Naive B cell (primary cell): ENCODE measurements at regions not wholly inside any gene's neighbourhood (a gene's known extent, or its start where the extent isn't known, plus 50 kb on each side); places are given as distances from the start of the nearest gene placed in this dataset.

Experiments
- ATAC-seq, 2 donors: fragments of 150-1000 bp; cut with Tn5 transposase; 2 replicates each; pipeline ENCODE4 v1.10.0; 2021; ENCODE audit warnings: low read depth in 2 of 2, mild to moderate bottlenecking in 2 of 2, moderate library complexity in 2 of 2
- DNase-seq: peaks from one replicate; pipeline ENCODE4 v3.0.0; 2022
- H3K27ac Mint-ChIP-seq, 6 donors: one replicate each; pipeline ENCODE4 v1.8.0; 2020 to 2022; ENCODE audit warnings: mild to moderate bottlenecking in 6 of 6, mixed read lengths in 6 of 6, moderate library complexity in 5 of 6, inconsistent platforms in 2 of 6
- H3K27me3 Mint-ChIP-seq, 3 donors: one replicate each; pipeline ENCODE4 v1.8.0; 2021 to 2022; ENCODE audit warnings: mixed read lengths in 3 of 3, mild to moderate bottlenecking in 1 of 3
- H3K36me3 Mint-ChIP-seq, 2 donors: one replicate each; pipeline ENCODE4 v1.8.0; 2020 to 2022; ENCODE audit warnings: mixed read lengths in 2 of 2, inconsistent platforms in 1 of 2, mild to moderate bottlenecking in 1 of 2
- H3K4me1 Mint-ChIP-seq, 3 donors: one replicate each; pipeline ENCODE4 v1.8.0; 2020 to 2022; ENCODE audit warnings: mixed read lengths in 3 of 3, inconsistent platforms in 1 of 3, mild to moderate bottlenecking in 1 of 3, moderate library complexity in 1 of 3
- H3K4me3 Mint-ChIP-seq, 8 donors: one replicate each; pipeline ENCODE4 v1.8.0; 2020 to 2022; ENCODE audit warnings: mild to moderate bottlenecking in 8 of 8, mixed read lengths in 8 of 8, moderate library complexity in 8 of 8, inconsistent platforms in 2 of 8
- H3K9me3 Mint-ChIP-seq, 7 donors: one replicate each; pipeline ENCODE4 v1.8.0; 2020 to 2022; ENCODE audit warnings: mixed read lengths in 7 of 7, mild to moderate bottlenecking in 5 of 7, inconsistent platforms in 2 of 7, moderate library complexity in 1 of 7

DNA sequence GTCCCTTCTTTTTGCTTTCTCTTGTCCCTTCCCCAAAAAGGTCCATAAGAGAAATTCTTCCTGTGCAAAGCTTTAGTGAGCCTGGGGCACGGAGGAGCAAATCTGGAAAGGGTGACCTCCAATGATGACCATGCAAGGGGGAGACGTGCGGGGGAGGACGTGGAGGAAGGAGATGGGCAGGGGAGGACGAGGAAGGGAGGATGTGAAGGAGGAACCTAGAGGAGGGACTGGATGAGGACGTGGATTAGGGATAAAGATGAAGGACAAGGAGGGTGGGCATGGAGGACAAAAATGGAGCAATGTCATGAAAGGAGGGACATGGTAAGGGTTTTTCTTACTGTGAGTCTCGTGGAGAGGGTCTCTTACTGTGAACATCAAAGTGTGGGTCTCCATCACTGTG, 139.5 kb downstream of the ERMARD start:
- ATAC-seq (no peak), DNase-seq (no peak)
- Mint-ChIP-seq H3K9me3 (peaks cover 0 to 4% (median 4%) of the 10 kb centered on the region in 7 donors), H3K27ac (peak overlapping the region in 4 of 6 donors; percentile 39 to 57 (median 54)), H3K27me3 (peaks cover 0 to 27% (median 13%) of the 10 kb centered on the region in 3 donors), H3K4me1 (peaks cover 5 to 14% (median 6%) of the 10 kb centered on the region in 3 donors), H3K4me3 (no peak overlapping the region), H3K36me3 (no peaks in the 10 kb centered on the region)

GRCh38 chr6:169890049-169890448, 138.6 kb downstream of the ERMARD start:
- ATAC-seq (no peak), DNase-seq (no peak)
- H3K27ac Mint-ChIP-seq = no peak overlapping the region
- H3K4me1 Mint-ChIP-seq = peaks cover 3 to 5% (median 3%) of the 10 kb centered on the region in 3 donors
- H3K36me3 Mint-ChIP-seq = no peaks in the 10 kb centered on the region
- no peak overlapping the region for H3K4me3 Mint-ChIP-seq
- H3K9me3 Mint-ChIP-seq = peaks cover 0 to 12% (median 4%) of the 10 kb centered on the region in 7 donors
- H3K27me3 Mint-ChIP-seq = peaks cover under 1 to 27% (median 16%) of the 10 kb centered on the region in 3 donors

GRCh38 chr6:169887529-169888140, 136.2 kb downstream of the ERMARD start:
- Mint-ChIP-seq H3K9me3 (peaks cover 0 to 10% (median 4%) of the 10 kb centered on the region in 7 donors), H3K27ac (peak overlapping the region in 1 of 6 donors; percentile 3), H3K36me3 (no peaks in the 10 kb centered on the region), H3K27me3 (peaks cover 18 to 37% (median 19%) of the 10 kb centered on the region in 3 donors), H3K4me1 (no peaks in the 10 kb centered on the region), H3K4me3 (no peak overlapping the region)
- no peak for ATAC-seq
- no peak for DNase-seq

DNA sequence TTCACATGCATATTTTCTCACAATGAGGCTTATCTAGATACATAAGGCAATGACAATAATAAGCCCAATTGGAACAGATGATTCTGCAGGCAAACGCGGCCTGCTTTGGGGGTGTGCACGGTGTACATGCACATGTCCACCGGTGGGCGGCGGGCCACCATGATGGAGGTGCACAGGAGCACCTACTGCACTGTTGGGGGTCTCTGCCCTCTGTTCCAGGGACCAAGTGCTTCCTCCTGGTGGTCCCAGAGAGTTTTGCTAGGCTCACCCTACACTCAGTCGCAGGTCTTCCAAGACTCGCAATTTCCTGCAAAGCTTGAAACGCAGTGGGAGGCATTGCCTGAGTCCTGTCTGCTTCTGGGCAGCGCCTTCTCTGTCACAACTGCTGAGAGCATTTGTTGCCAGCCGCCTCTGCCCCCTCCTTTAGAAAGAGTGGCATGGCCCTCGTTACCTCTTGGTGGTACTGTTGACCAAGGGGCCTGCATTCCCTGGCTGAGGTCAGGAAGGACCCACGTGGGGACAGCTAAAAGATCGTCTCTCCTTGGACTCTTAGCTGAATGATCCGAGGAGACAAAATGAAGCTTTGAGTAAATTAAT, 135.3 kb downstream of the ERMARD start:
- no peaks in the 10 kb centered on the region for H3K4me1 Mint-ChIP-seq
- H3K36me3 Mint-ChIP-seq = no peaks in the 10 kb centered on the region
- peaks cover 22 to 45% (median 23%) of the 10 kb centered on the region in 3 donors for H3K27me3 Mint-ChIP-seq
- ATAC-seq (no peak), DNase-seq (no peak)
- no peak overlapping the region for H3K4me3 Mint-ChIP-seq
- H3K27ac Mint-ChIP-seq = no peak overlapping the region
- H3K9me3 Mint-ChIP-seq = peaks cover 0 to 10% (median 4%) of the 10 kb centered on the region in 7 donors

DNA sequence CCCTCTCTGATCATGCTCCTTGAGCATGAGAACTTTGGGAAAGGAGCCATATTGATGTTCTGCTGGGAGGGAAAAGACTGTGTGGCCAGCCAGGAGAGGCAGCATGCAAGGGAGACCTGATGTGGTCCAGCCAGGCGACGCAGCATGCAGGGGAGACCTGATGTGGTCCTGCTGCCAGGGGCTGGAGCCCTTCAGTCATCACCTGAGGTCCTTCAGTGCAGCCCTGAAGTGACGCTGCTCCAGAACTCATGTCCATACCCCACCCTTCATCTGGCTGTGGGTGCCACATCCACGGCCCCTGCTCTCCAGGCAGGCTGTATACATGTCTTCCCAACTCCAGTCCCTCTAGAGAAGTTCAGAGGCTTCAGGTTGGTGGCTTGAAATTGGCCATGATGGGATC, 134.4 kb downstream of the ERMARD start:
- Mint-ChIP-seq H3K4me1 (no peaks in the 10 kb centered on the region), H3K9me3 (peaks cover 0 to 10% (median 4%) of the 10 kb centered on the region in 7 donors), H3K27ac (no peak overlapping the region), H3K36me3 (no peaks in the 10 kb centered on the region), H3K4me3 (no peak overlapping the region), H3K27me3 (peaks cover 24 to 54% (median 31%) of the 10 kb centered on the region in 3 donors)
- DNase-seq = no peak
- no peak for ATAC-seq

GRCh38 chr6:169885131-169885530, 133.7 kb downstream of the ERMARD start:
- H3K27me3 Mint-ChIP-seq = peaks cover 26 to 59% (median 31%) of the 10 kb centered on the region in 3 donors
- no peaks in the 10 kb centered on the region for H3K36me3 Mint-ChIP-seq
- ATAC-seq = no peak
- peaks cover 0 to 10% (median 3%) of the 10 kb centered on the region in 7 donors for H3K9me3 Mint-ChIP-seq
- no peaks in the 10 kb centered on the region for H3K4me1 Mint-ChIP-seq
- no peak overlapping the region for H3K27ac Mint-ChIP-seq
- no peak overlapping the region for H3K4me3 Mint-ChIP-seq
- no peak for DNase-seq

GRCh38 chr6:169884158-169884557, 132.7 kb downstream of the ERMARD start:
- DNase-seq (no peak), ATAC-seq (no peak)
- Mint-ChIP-seq H3K9me3 (peaks cover 0 to 10% (median 3%) of the 10 kb centered on the region in 7 donors), H3K4me1 (no peaks in the 10 kb centered on the region), H3K27me3 (peaks cover 29 to 56% (median 31%) of the 10 kb centered on the region in 3 donors), H3K4me3 (no peak overlapping the region), H3K27ac (peak overlapping the region in 1 of 6 donors; percentile 56), H3K36me3 (no peaks in the 10 kb centered on the region)

GRCh38 chr6:169883316-169883715, 131.9 kb downstream of the ERMARD start:
- no peak overlapping the region for H3K4me3 Mint-ChIP-seq
- no peaks in the 10 kb centered on the region for H3K4me1 Mint-ChIP-seq
- H3K9me3 Mint-ChIP-seq = peaks cover 0 to 10% (median 3%) of the 10 kb centered on the region in 7 donors
- no peaks in the 10 kb centered on the region for H3K36me3 Mint-ChIP-seq
- peak overlapping the region in 1 of 6 donors; percentile 15 for H3K27ac Mint-ChIP-seq
- peaks cover 29 to 54% (median 38%) of the 10 kb centered on the region in 3 donors for H3K27me3 Mint-ChIP-seq
- ATAC-seq (no peak), DNase-seq (no peak)

DNA sequence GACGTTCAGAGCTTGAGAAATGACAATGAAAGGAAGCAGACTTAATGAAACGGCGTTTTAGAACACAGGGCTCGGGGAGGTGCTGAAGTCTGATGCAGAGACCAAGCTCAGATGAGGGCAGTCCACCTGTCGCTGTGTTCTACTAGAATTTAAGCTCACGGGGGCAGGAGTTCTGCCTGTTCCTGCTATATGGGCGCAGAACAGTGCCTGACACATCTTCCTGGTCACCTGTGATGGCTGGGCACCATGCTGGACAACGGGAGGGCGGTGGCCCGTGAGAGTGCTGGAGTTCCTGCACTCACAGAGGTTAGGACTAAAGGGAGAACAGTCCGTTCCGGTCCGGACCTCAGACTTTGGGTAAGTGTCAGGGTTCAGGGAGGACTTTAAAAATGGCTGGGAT, 130.6 kb downstream of the ERMARD start:
- H3K4me1 Mint-ChIP-seq = no peaks in the 10 kb centered on the region
- peaks cover 0 to 10% (median 3%) of the 10 kb centered on the region in 7 donors for H3K9me3 Mint-ChIP-seq
- peak overlapping the region in 1 of 6 donors; percentile 49 for H3K27ac Mint-ChIP-seq
- peaks cover 20 to 42% (median 40%) of the 10 kb centered on the region in 3 donors for H3K27me3 Mint-ChIP-seq
- no peak overlapping the region for H3K4me3 Mint-ChIP-seq
- ATAC-seq = no peak
- H3K36me3 Mint-ChIP-seq = no peaks in the 10 kb centered on the region
- DNase-seq = no peak

DNA sequence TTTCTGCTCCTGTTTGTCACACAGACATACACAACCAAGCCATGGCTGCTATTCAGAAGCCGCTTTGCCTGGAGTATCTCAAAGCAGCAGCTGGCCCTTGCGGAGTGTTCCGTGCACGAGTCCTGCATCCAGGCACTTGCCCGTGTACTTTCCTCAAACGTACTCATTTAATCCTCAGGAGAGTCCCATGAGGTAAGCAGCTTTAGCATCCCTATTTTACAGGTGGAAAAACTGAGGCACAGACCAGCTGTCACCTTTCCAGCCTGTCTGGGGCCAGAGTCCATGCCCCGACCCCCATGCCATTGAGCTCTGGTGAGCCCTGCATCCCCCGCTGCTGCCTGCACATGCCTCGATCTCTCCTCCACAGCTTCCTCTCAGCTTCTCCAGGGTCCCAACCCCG, 130.0 kb downstream of the ERMARD start:
- DNase-seq = no peak
- Mint-ChIP-seq H3K4me3 (no peak overlapping the region), H3K36me3 (no peaks in the 10 kb centered on the region), H3K4me1 (no peaks in the 10 kb centered on the region), H3K9me3 (peaks cover 0 to 10% (median 3%) of the 10 kb centered on the region in 7 donors), H3K27ac (no peak overlapping the region), H3K27me3 (peaks cover 20 to 45% (median 39%) of the 10 kb centered on the region in 3 donors)
- no peak for ATAC-seq

DNA sequence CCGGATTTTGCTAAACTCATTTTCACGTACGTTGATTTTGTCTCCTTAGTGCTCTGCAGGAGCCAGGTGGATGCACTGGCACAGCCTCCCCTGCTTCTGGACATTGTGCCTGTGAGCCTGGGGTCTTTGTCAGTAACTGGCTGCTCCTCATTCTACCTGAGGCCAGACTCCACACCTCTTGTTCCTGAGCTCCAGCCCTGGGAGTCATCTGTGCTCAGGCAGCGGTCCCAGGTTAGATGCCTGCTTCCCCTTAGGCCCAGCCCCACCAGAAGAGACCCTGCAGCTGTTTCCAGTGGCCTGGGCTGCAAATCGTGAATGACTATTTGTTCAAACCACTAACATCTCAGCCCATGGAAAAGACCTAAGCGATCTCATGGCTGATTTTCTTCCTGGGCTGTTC, 129.1 kb downstream of the ERMARD start:
- no peak overlapping the region for H3K27ac Mint-ChIP-seq
- H3K27me3 Mint-ChIP-seq = peaks cover 19 to 53% (median 39%) of the 10 kb centered on the region in 3 donors
- no peaks in the 10 kb centered on the region for H3K36me3 Mint-ChIP-seq
- peaks cover 0 to 12% (median 4%) of the 10 kb centered on the region in 7 donors for H3K9me3 Mint-ChIP-seq
- ATAC-seq = no peak
- no peaks in the 10 kb centered on the region for H3K4me1 Mint-ChIP-seq
- no peak for DNase-seq
- no peak overlapping the region for H3K4me3 Mint-ChIP-seq

DNA sequence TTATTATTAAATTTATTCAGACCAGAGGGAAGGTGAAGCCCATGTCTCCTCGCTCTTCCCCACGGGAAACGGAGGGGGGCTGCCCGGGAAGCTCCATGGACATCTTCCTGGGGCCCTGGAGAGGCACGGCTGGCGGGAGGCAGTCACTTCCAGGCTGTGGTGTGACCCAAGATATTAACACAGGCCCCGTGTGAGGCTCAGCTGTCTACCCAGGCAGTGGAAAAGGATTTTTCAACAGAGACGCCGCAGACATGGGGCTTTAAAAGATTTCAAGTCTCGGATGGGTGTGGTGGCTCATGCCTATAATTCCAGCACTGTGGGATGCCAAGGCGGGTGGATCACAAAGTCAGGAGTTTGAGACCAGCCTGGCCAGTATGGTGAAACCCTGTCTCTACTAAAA, 117.9 kb downstream of the ERMARD start:
- Mint-ChIP-seq H3K27me3 (no peaks in the 10 kb centered on the region), H3K27ac (peak overlapping the region in 3 of 6 donors; percentile 44 to 73 (median 56)), H3K4me3 (no peak overlapping the region), H3K36me3 (no peaks in the 10 kb centered on the region), H3K4me1 (peaks cover 5 to 35% (median 9%) of the 10 kb centered on the region in 3 donors), H3K9me3 (peaks cover 0 to 1% (median 0%) of the 10 kb centered on the region in 7 donors)
- DNase-seq (no peak), ATAC-seq (no peak)

- DNase-seq (peak; percentile 61), ATAC-seq (peak; percentile 93)
- Mint-ChIP-seq H3K9me3 (peaks cover 0 to 3% (median 0%) of the 10 kb centered on the region in 7 donors), H3K4me1 (peaks cover 9 to 42% (median 9%) of the 10 kb centered on the region in 3 donors), H3K36me3 (no peaks in the 10 kb centered on the region), H3K27ac (peak overlapping the region in 4 of 6 donors; percentile 62 to 97 (median 76)), H3K27me3 (peaks cover 0 to 5% (median 0%) of the 10 kb centered on the region in 3 donors), H3K4me3 (peak overlapping the region in 5 of 8 donors; percentile 8 to 73 (median 37))
Measured at GRCh38 chr6:169868458-169868857, 117.0 kb downstream of the ERMARD start.

GRCh38 chr6:169867751-169868191, 116.3 kb downstream of the ERMARD start:
- Mint-ChIP-seq H3K27ac (peak overlapping the region in 4 of 6 donors; percentile 62 to 97 (median 76)), H3K36me3 (no peaks in the 10 kb centered on the region), H3K9me3 (peaks cover 0 to 4% (median 0%) of the 10 kb centered on the region in 7 donors), H3K4me1 (peaks cover 9 to 44% (median 11%) of the 10 kb centered on the region in 3 donors), H3K27me3 (peaks cover 0 to 7% (median 0%) of the 10 kb centered on the region in 3 donors), H3K4me3 (peak overlapping the region in 1 of 8 donors; percentile 73)
- DNase-seq (no peak), ATAC-seq (no peak)
